OCI-LY7 (cell line): ENCODE measurements at regions not wholly inside any gene's neighbourhood (a gene's known extent, or its start where the extent isn't known, plus 50 kb on each side); places are given as distances from the start of the nearest gene placed in this dataset.

ENCODE experiments used
- BruUV-seq: library from RNA; stranded (reverse); fragments of 400-500 nt; replicated peaks from 2 replicates; lab custom pipeline; 2021; lab: Mats Ljungman, UMichigan
- CTCF ChIA-PET: fragments of 300-600 bp; sonication (Branson Sonifier 250); formaldehyde crosslinking; loops from one replicate; lab custom pipeline; 2022; ENCODE audit warnings: antibody characterized with exemption; ENCODE audit not compliant: unreplicated experiment; lab: Charles Lee
- POLR2A ChIA-PET: fragments of 300-600 bp; sonication (Branson Sonifier 250); formaldehyde crosslinking; loops from one replicate; lab custom pipeline; 2022; ENCODE audit warnings: antibody characterized with exemption; lab: Charles Lee
- DNase-seq: peaks from one replicate; pipeline ENCODE4 v3.0.0-alpha.2; 2015; ENCODE audit warnings: low spot score
- H2AFZ ChIP-seq: fragments of 200-600 bp; sonication (generic), shearing (Covaris generic); 2 replicates; pipeline ENCODE4 v1.6.1; 2014; ENCODE audit warnings: mild to moderate bottlenecking, antibody characterized with exemption, low read length, moderate library complexity
- H3K27ac ChIP-seq: fragments of 200-600 bp; sonication (generic); 2 replicates; pipeline ENCODE4 v1.5.1; 2014; ENCODE audit warnings: mixed run types, low read depth, mild to moderate bottlenecking, moderate library complexity, low read length, inconsistent platforms; ENCODE audit not compliant: poor library complexity, severe bottlenecking
- H3K36me3 ChIP-seq: fragments of 200-600 bp; sonication (generic); 2 replicates; pipeline ENCODE4 v1.6.1; 2014; ENCODE audit warnings: mild to moderate bottlenecking, antibody characterized with exemption, low read length, moderate library complexity, mixed read lengths; ENCODE audit not compliant: insufficient read depth
- H3K4me1 ChIP-seq: fragments of 200-600 bp; sonication (generic); 2 replicates; pipeline ENCODE4 v1.5.1; 2014; ENCODE audit warnings: mild to moderate bottlenecking, low read length; ENCODE audit not compliant: insufficient read depth, poor library complexity, severe bottlenecking
- H3K4me2 ChIP-seq: fragments of 200-600 bp; sonication (generic); 2 replicates; pipeline ENCODE4 v1.6.1; 2014; ENCODE audit warnings: mild to moderate bottlenecking, low read length
- H3K4me3 ChIP-seq: fragments of 200-600 bp; sonication (generic); 2 replicates; pipeline ENCODE4 v1.5.1; 2014; ENCODE audit warnings: mild to moderate bottlenecking, low read depth, low read length; ENCODE audit not compliant: poor library complexity, severe bottlenecking
- H3K79me2 ChIP-seq: fragments of 200-600 bp; sonication (generic); 2 replicates; pipeline ENCODE4 v1.6.1; 2016; ENCODE audit warnings: low read depth, mild to moderate bottlenecking, low read length, moderate library complexity, mixed read lengths; ENCODE audit not compliant: insufficient read depth
- H3K9me2 ChIP-seq: fragments of 200-600 bp; sonication (generic); 2 replicates; pipeline ENCODE4 v1.6.1; 2016; ENCODE audit warnings: mild to moderate bottlenecking, low read length, mixed read lengths; ENCODE audit not compliant: insufficient read depth
- H3K9me3 ChIP-seq: fragments of 200-600 bp; sonication (generic); 2 replicates; pipeline ENCODE4 v1.6.1; 2014; ENCODE audit warnings: mild to moderate bottlenecking, mixed run types, low read length, mixed read lengths
- H4K20me1 ChIP-seq: fragments of 200-600 bp; sonication (generic); 2 replicates; pipeline ENCODE4 v1.6.1; 2014; ENCODE audit warnings: mild to moderate bottlenecking, antibody characterized with exemption, low read length, moderate library complexity, mixed read lengths; ENCODE audit not compliant: insufficient read depth
- EZH2phosphoT487 ChIP-seq: fragments of 200-600 bp; sonication (generic); IDR thresholded peaks from 2 replicates; pipeline ENCODE4 v1.6.1; 2018; ENCODE audit warnings: low read depth, borderline replicate concordance, mild to moderate bottlenecking, mixed run types, antibody characterized with exemption, low read length, moderate library complexity, mixed read lengths
- intact Hi-C: fragments of 100-400 bp; cut with micrococcal nuclease; formaldehyde crosslinking; loops from one replicate; pipeline ENCODE4 v1.10.0; 2022; ENCODE audit not compliant: unreplicated experiment
- TF ChIP-seq, protein P1 (sequence below): fragments of 200-600 bp; sonication (generic); conservative IDR thresholded peaks from 2 replicates; pipeline ENCODE4 v1.5.1; 2014; ENCODE audit warnings: mild to moderate bottlenecking, antibody characterized with exemption, low read length, moderate library complexity, mixed read lengths

DNA sequence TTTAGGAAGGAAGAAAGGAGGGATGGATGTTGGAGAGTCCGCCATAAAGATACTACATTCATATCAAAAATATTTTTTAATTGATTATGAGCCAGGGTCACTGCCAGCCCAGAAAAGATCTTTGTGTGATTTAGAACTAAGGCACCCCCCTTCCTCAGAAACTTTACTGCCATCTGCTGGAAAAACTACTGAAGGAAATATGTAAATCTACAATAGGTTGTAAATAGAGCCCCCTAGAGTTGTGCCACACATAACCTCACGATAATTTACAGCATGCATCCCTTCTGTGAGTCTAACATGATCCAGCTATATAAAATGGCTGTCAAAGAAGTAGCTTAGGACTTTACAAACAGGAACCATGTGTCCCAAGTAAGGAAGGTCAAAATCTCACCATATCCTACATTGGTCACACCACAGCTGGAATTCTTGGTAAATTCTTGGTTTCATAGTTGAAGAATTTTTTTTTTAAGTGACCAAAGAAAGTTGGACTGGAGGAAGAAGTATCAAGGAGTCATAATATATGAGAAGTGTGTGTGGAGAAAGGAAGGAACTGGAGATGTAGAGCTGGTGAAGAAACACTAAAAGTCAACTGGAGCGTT is 152.5 kb downstream of the CYP26B1 start:
- no TSS peak for BruUV-seq
- no peaks in the 10 kb centered on the region for H4K20me1 ChIP-seq
- CTCF ChIA-PET = no interaction called here
- no peaks in the 10 kb centered on the region for H3K9me3 ChIP-seq
- no peak overlapping the region for H3K27ac ChIP-seq
- H3K36me3 ChIP-seq = no peaks in the 10 kb centered on the region
- H3K79me2 ChIP-seq = no peaks in the 10 kb centered on the region
- POLR2A ChIA-PET = interaction anchor here (1.3 kb wide), 1 partner anchor 13 kb away, joined by 3 read pairs; no protein-coding TSS in a partner anchor
- H3K4me3 ChIP-seq = no peak overlapping the region
- DNase-seq = no peak
- no peak overlapping the region for H3K4me2 ChIP-seq
- no peak overlapping the region for H2AFZ ChIP-seq
- H3K9me2 ChIP-seq = no peaks in the 10 kb centered on the region
- TF ChIP-seq, protein P1, sequence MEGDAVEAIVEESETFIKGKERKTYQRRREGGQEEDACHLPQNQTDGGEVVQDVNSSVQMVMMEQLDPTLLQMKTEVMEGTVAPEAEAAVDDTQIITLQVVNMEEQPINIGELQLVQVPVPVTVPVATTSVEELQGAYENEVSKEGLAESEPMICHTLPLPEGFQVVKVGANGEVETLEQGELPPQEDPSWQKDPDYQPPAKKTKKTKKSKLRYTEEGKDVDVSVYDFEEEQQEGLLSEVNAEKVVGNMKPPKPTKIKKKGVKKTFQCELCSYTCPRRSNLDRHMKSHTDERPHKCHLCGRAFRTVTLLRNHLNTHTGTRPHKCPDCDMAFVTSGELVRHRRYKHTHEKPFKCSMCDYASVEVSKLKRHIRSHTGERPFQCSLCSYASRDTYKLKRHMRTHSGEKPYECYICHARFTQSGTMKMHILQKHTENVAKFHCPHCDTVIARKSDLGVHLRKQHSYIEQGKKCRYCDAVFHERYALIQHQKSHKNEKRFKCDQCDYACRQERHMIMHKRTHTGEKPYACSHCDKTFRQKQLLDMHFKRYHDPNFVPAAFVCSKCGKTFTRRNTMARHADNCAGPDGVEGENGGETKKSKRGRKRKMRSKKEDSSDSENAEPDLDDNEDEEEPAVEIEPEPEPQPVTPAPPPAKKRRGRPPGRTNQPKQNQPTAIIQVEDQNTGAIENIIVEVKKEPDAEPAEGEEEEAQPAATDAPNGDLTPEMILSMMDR = peak; percentile 50; the same call in 1 of the 2 replicates
- no peak for TF ChIP-seq EZH2phosphoT487
- intact Hi-C loops = no loop called here
- no peaks in the 10 kb centered on the region for H3K4me1 ChIP-seq

- no peak overlapping the region for H2AFZ ChIP-seq
- no peaks in the 10 kb centered on the region for H3K4me1 ChIP-seq
- H3K9me2 ChIP-seq = no peaks in the 10 kb centered on the region
- CTCF ChIA-PET = no interaction called here
- H3K27ac ChIP-seq = no peak overlapping the region
- no TSS peak for BruUV-seq
- POLR2A ChIA-PET = no interaction called here
- no peak overlapping the region for H3K4me3 ChIP-seq
- no peaks in the 10 kb centered on the region for H3K79me2 ChIP-seq
- no peak overlapping the region for H3K4me2 ChIP-seq
- H3K36me3 ChIP-seq = no peaks in the 10 kb centered on the region
- no peak for TF ChIP-seq EZH2phosphoT487
- TF ChIP-seq, protein P1 = no peak
- intact Hi-C loops = no loop called here
- no peaks in the 10 kb centered on the region for H3K9me3 ChIP-seq
- DNase-seq = no peak
- no peaks in the 10 kb centered on the region for H4K20me1 ChIP-seq
These were observed 155.6 kb downstream of the CYP26B1 start for GRCh38 chr2:71992036-71992435.

DNA sequence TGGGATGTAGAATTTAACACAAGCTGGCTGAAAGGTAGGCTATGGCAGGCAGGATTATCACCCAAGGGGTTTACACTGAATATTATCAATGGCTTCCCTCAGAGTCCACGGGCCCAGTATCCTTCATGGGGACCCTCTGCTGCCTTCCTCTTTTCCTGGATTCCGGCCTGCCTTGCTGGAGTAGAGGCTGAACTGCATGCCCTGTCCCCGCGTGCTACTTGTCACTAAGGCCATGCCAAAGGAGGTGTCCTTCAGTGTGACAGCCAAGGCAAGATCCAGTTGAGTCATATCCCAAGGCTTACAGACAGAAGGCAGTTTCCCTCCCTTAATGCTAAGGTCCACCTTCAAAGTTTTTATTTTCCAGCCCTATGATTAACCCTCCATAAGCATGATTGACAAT is 156.3 kb downstream of the CYP26B1 start:
- Histone ChIP-seq H3K36me3 (no peaks in the 10 kb centered on the region), H3K4me2 (no peak overlapping the region), H3K9me3 (no peaks in the 10 kb centered on the region), H3K79me2 (no peaks in the 10 kb centered on the region), H3K4me1 (no peaks in the 10 kb centered on the region), H3K9me2 (no peaks in the 10 kb centered on the region), H4K20me1 (no peaks in the 10 kb centered on the region), H3K4me3 (no peak overlapping the region), H3K27ac (no peak overlapping the region), H2AFZ (no peak overlapping the region)
- POLR2A ChIA-PET = no interaction called here
- no peak for DNase-seq
- BruUV-seq = no TSS peak
- TF ChIP-seq, protein P1 = no peak
- CTCF ChIA-PET = no interaction called here
- intact Hi-C loops = no loop called here
